ENCODE measurements at regions not wholly inside any gene's neighbourhood (a gene's known extent, or its start where the extent isn't known, plus 50 kb on each side); places are given as distances from the start of the nearest gene placed in this dataset.
A peak's percentile ranks its signal among the peaks of the same experiment; 100 is the strongest.

DNA sequence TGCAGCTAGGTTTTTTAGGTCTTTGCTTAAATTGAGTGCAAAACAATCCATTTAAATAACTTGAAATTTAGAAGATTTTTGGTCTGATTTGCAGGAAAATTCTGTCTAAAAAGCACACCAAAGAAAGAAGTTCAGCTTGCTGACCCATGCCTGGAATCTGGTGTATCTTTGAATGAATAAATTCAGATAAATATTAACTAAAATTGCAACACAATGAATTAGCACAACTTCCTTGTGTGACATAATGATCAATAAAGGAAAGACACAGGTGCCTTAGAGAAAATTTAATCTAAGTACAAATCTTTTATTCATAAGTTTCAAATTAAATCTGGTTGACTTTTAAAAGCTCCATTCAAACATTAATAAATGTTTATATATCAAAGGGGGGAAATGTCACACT, 791.5 kb upstream of the LCORL start:
- DNase-seq (no peak), ATAC-seq (no peak)
- Histone ChIP-seq H3K9me3 (no peaks in the 10 kb centered on the region), H3K4me1 (no peaks in the 10 kb centered on the region), H3K27me3 (no peaks in the 10 kb centered on the region), H3K4me3 (no peak overlapping the region), H3K36me3 (no peaks in the 10 kb centered on the region), H3K27ac (no peak overlapping the region)
- no peak for TF ChIP-seq POLR2A (IDR thresholded peaks at IDR 0.05)
- TF ChIP-seq, protein P1, sequence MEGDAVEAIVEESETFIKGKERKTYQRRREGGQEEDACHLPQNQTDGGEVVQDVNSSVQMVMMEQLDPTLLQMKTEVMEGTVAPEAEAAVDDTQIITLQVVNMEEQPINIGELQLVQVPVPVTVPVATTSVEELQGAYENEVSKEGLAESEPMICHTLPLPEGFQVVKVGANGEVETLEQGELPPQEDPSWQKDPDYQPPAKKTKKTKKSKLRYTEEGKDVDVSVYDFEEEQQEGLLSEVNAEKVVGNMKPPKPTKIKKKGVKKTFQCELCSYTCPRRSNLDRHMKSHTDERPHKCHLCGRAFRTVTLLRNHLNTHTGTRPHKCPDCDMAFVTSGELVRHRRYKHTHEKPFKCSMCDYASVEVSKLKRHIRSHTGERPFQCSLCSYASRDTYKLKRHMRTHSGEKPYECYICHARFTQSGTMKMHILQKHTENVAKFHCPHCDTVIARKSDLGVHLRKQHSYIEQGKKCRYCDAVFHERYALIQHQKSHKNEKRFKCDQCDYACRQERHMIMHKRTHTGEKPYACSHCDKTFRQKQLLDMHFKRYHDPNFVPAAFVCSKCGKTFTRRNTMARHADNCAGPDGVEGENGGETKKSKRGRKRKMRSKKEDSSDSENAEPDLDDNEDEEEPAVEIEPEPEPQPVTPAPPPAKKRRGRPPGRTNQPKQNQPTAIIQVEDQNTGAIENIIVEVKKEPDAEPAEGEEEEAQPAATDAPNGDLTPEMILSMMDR (IDR thresholded peaks at IDR 0.05) = no peak
- intact Hi-C loops (cut with DNase I) = no loop called here

DNA sequence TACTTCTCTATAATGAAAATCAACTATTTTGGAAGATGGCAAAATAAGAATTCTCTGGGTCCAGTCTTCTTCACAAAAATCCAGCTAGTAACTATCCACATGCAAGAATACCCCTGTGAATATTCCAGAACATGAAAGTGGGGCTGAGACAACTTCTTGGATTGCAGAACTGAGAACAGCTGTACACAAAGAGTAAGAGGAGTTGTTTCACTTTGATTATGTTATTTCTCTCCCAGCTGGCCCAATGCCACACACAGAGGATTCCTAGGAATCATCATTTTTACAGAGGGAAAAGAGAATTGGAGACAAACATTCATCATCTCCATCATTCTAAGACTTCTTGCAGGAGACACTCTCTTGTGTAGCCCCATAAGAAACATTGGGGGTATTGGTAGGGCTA, 782.2 kb upstream of the LCORL start:
- DNase-seq (no peak), ATAC-seq (no peak)
- H3K4me3 ChIP-seq = no peak overlapping the region
- intact Hi-C loops (cut with DNase I) = no loop called here
- H3K27me3 ChIP-seq = no peaks in the 10 kb centered on the region
- no peaks in the 10 kb centered on the region for H3K4me1 ChIP-seq
- peaks cover 0 to 5% (median 0%) of the 10 kb centered on the region in 12 donors for H3K9me3 ChIP-seq
- no peaks in the 10 kb centered on the region for H3K36me3 ChIP-seq
- no peak overlapping the region for H3K27ac ChIP-seq
- TF ChIP-seq POLR2A (IDR thresholded peaks at IDR 0.05) = no peak
- TF ChIP-seq, protein P1 (IDR thresholded peaks at IDR 0.05) = no peak

DNA sequence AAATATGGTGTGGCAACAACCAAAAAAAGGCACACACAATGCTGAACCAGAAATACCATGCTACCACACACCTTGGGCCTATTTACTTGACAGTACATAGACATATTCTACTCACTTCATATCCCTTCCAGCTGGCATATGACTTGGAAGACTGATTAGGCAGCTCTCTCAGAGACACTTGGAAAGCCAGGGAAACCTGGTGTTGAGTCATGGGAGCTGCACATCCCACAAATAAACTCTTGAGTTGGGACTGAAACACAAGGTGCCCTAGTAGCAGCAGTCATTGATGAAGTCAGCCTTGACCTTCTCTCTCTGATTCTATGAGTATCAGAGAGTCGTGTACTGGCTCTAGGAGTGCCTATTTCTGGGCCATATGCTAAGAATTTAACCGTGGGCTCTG, 776.6 kb upstream of the LCORL start:
- no peaks in the 10 kb centered on the region for H3K36me3 ChIP-seq
- no peaks in the 10 kb centered on the region for H3K27me3 ChIP-seq
- TF ChIP-seq, protein P1 (IDR thresholded peaks at IDR 0.05) = no peak
- no peak for TF ChIP-seq POLR2A (IDR thresholded peaks at IDR 0.05)
- H3K4me1 ChIP-seq = no peaks in the 10 kb centered on the region
- H3K9me3 ChIP-seq = no peaks in the 10 kb centered on the region
- DNase-seq (no peak), ATAC-seq (peak; percentile 45 to 98 (median 72))
- no peak overlapping the region for H3K27ac ChIP-seq
- no peak overlapping the region for H3K4me3 ChIP-seq
- 36 to 60% (median 53%) methylated on average over 2 of the region's 2 CpGs for WGBS, 4 donors
- intact Hi-C loops (cut with DNase I) = loop anchor here in 1 of 10 donors (5.0 kb wide), 1 partner anchor 134 kb away; no protein-coding TSS in a partner anchor

DNA sequence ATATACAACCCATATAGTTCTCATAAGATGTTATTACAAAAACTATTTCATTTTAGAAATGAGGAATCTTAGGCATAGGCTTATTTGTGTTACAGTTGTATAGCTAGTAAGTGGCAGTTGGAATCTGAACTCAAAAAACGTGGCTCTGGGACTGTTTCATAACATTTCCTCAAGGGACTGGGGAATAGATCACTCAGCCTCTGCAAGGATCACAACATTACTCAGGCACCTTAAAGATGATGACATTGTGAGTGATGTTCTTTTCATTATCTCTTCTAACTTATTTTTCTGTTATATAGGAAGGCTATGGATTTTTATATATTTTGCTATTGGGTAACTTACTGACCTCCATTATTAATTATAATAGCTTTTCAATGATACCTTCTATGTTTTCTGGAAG, 774.2 kb upstream of the LCORL start:
- no peaks in the 10 kb centered on the region for H3K36me3 ChIP-seq
- 41 to 66% (median 53%) methylated on average over 1 of the region's 1 CpG for WGBS, 4 donors
- intact Hi-C loops (cut with DNase I) = loop anchor here in 1 of 10 donors (5.0 kb wide), 1 partner anchor 137 kb away; no protein-coding TSS in a partner anchor

More for the DNA sequence above, 774.2 kb upstream of the LCORL start:
- TF ChIP-seq POLR2A (IDR thresholded peaks at IDR 0.05) = no peak
- TF ChIP-seq, protein P1 (IDR thresholded peaks at IDR 0.05) = no peak
- Histone ChIP-seq H3K27ac (no peak overlapping the region), H3K4me1 (no peaks in the 10 kb centered on the region), H3K27me3 (no peaks in the 10 kb centered on the region), H3K4me3 (no peak overlapping the region), H3K9me3 (no peaks in the 10 kb centered on the region)
- DNase-seq = no peak
- no peak for ATAC-seq

Measured in heart left ventricle (tissue), 16 donors.